GM23338 (cell line): ENCODE measurements at regions not wholly inside any gene's neighbourhood (a gene's known extent, or its start where the extent isn't known, plus 50 kb on each side); places are given as distances from the start of the nearest gene placed in this dataset.

Experiments
- ATAC-seq: fragments of 200-7000 bp; cut with Tn5 transposase; 3 replicates; pipeline ENCODE4 v1.9.1; 2020
- DNase-seq: peaks from one replicate; pipeline ENCODE4 v3.0.0-alpha.2; 2015; ENCODE audit warnings: low spot score
- H2AFZ ChIP-seq: fragments of 200-600 bp; sonication (generic); 2 replicates; pipeline ENCODE4 v1.8.0; 2016; ENCODE audit warnings: antibody characterized with exemption, mild to moderate bottlenecking, moderate library complexity
- H3F3A ChIP-seq: fragments of 200-600 bp; sonication (generic); replicated peaks from 2 replicates; pipeline ENCODE4 v1.8.0; 2017; ENCODE audit warnings: antibody characterized with exemption, mixed run types, low read depth
- H3K27ac ChIP-seq: fragments of 200-600 bp; sonication (generic); 2 replicates; pipeline ENCODE4 v1.6.1; 2016; ENCODE audit warnings: low read depth
- H3K27me3 ChIP-seq: fragments of 200-600 bp; sonication (generic); 2 replicates; pipeline ENCODE4 v1.8.0; 2016; ENCODE audit warnings: mild to moderate bottlenecking, mixed run types, moderate library complexity; ENCODE audit not compliant: insufficient read depth
- H3K36me3 ChIP-seq: fragments of 200-600 bp; sonication (generic); 2 replicates; pipeline ENCODE4 v1.8.0; 2016; ENCODE audit warnings: mild to moderate bottlenecking; ENCODE audit not compliant: insufficient read depth
- H3K4me1 ChIP-seq: fragments of 200-600 bp; sonication (generic); 2 replicates; pipeline ENCODE4 v1.8.0; 2016; ENCODE audit warnings: mild to moderate bottlenecking, moderate library complexity; ENCODE audit not compliant: insufficient read depth
- H3K4me2 ChIP-seq: fragments of 200-600 bp; sonication (generic); 2 replicates; pipeline ENCODE4 v1.7.1; 2017; ENCODE audit warnings: mixed run types
- H3K4me3 ChIP-seq: fragments of 200-600 bp; sonication (generic); 2 replicates; pipeline ENCODE4 v1.6.1; 2016; ENCODE audit warnings: mixed run types
- H3K79me2 ChIP-seq: fragments of 200-600 bp; sonication (generic); replicated peaks from 2 replicates; pipeline ENCODE4 v1.8.0; 2017; ENCODE audit warnings: mild to moderate bottlenecking; ENCODE audit not compliant: insufficient read depth
- H3K9me2 ChIP-seq: fragments of 200-600 bp; sonication (generic); 2 replicates; pipeline ENCODE4 v1.8.0; 2017; ENCODE audit not compliant: insufficient read depth
- H4K20me1 ChIP-seq: fragments of 200-600 bp; sonication (generic); replicated peaks from 2 replicates; pipeline ENCODE4 v1.8.0; 2017; ENCODE audit warnings: mild to moderate bottlenecking; ENCODE audit not compliant: insufficient read depth
- H3K27ac Mint-ChIP-seq: 2 replicates; pipeline ENCODE4 v1.8.0; 2020; ENCODE audit warnings: inconsistent platforms, mild to moderate bottlenecking, moderate library complexity, mixed read lengths
- H3K27me3 Mint-ChIP-seq: 3 replicates; pipeline ENCODE4 v1.8.0; 2022; ENCODE audit warnings: low read depth, mild to moderate bottlenecking, moderate library complexity, mixed read lengths, inconsistent platforms; ENCODE audit not compliant: insufficient read depth, poor library complexity
- H3K36me3 Mint-ChIP-seq: 3 replicates; pipeline ENCODE4 v1.8.0; 2021; ENCODE audit warnings: low read depth, mild to moderate bottlenecking, inconsistent platforms, moderate library complexity, mixed read lengths
- H3K4me1 Mint-ChIP-seq: 3 replicates; pipeline ENCODE4 v1.8.0; 2020; ENCODE audit warnings: mild to moderate bottlenecking, inconsistent platforms, mixed read lengths
- H3K4me3 Mint-ChIP-seq: 3 replicates; pipeline ENCODE4 v1.8.0; 2021; ENCODE audit warnings: moderate library complexity, mild to moderate bottlenecking, inconsistent platforms, mixed read lengths
- H3K9me3 Mint-ChIP-seq: 3 replicates; pipeline ENCODE4 v1.8.0; 2020; ENCODE audit warnings: moderate library complexity, mild to moderate bottlenecking, inconsistent platforms, mixed read lengths
- CREB1 ChIP-seq: fragments of 250-450 bp; sonication (Bioruptor Pico); IDR thresholded peaks from 2 replicates; pipeline ENCODE4 v1.5.0; 2020; ENCODE audit warnings: low read depth, mild to moderate bottlenecking, moderate library complexity
- EZH2 ChIP-seq: fragments of 200-600 bp; sonication (generic); IDR thresholded peaks from one replicate; pipeline ENCODE4 v1.8.0; 2017; ENCODE audit warnings: antibody characterized with exemption, mild to moderate bottlenecking, low read depth; ENCODE audit not compliant: unreplicated experiment
- EZH2phosphoT487 ChIP-seq: fragments of 200-600 bp; sonication (generic); IDR thresholded peaks from one replicate; pipeline ENCODE4 v1.8.1; 2018; ENCODE audit warnings: antibody characterized with exemption; ENCODE audit not compliant: unreplicated experiment
- JUNB ChIP-seq: IDR thresholded peaks from one replicate; pipeline ENCODE4 v1.6.1; 2016; ENCODE audit warnings: antibody characterized with exemption; ENCODE audit not compliant: unreplicated experiment
- NANOG ChIP-seq: IDR thresholded peaks from 2 replicates; pipeline ENCODE4 v1.6.1; 2016; ENCODE audit warnings: antibody characterized with exemption, borderline replicate concordance
- POLR2AphosphoS5 ChIP-seq: IDR thresholded peaks from 2 replicates; pipeline ENCODE4 v1.6.1; 2016; ENCODE audit warnings: antibody characterized with exemption, low read depth
- STAT1 ChIP-seq: IDR thresholded peaks from one replicate; pipeline ENCODE4 v1.6.1; 2016; ENCODE audit warnings: antibody characterized with exemption; ENCODE audit not compliant: unreplicated experiment
- ZNF114 ChIP-seq: fragments of 250-450 bp; sonication (Bioruptor Pico); IDR thresholded peaks from 2 replicates; pipeline ENCODE4 v1.5.0; 2020; ENCODE audit warnings: mild to moderate bottlenecking, moderate library complexity
- ZNF331 ChIP-seq: fragments of 250-450 bp; sonication (Bioruptor Pico); IDR thresholded peaks from 2 replicates; pipeline ENCODE4 v1.5.0; 2020; ENCODE audit warnings: low read depth, mild to moderate bottlenecking, moderate library complexity
- TF ChIP-seq, protein P1 (sequence below), 2 experiments: fragments of 200-600 bp in 1 of 2; sonication (generic) in 1 of 2; conservative IDR thresholded peaks; 2 replicates each; pipeline versions ENCODE4 v1.5.1 to v1.6.1; 2016 to 2017; ENCODE audit warnings: antibody characterized with exemption in 2 of 2, low read depth in 2 of 2, mild to moderate bottlenecking in 2 of 2, moderate library complexity in 1 of 2
- TF ChIP-seq, protein P2 (sequence below): IDR thresholded peaks from 2 replicates; pipeline ENCODE4 v1.6.1; 2016; ENCODE audit warnings: antibody characterized with exemption
- TF ChIP-seq, protein P3 (sequence below): IDR thresholded peaks from one replicate; pipeline ENCODE4 v1.6.1; 2018; ENCODE audit warnings: antibody characterized with exemption; ENCODE audit not compliant: unreplicated experiment
- TF ChIP-seq, protein P4 (sequence below): fragments of 250-450 bp; sonication (Bioruptor Pico); IDR thresholded peaks from 2 replicates; pipeline ENCODE4 v1.5.0; 2020; ENCODE audit warnings: mild to moderate bottlenecking, moderate library complexity

DNA sequence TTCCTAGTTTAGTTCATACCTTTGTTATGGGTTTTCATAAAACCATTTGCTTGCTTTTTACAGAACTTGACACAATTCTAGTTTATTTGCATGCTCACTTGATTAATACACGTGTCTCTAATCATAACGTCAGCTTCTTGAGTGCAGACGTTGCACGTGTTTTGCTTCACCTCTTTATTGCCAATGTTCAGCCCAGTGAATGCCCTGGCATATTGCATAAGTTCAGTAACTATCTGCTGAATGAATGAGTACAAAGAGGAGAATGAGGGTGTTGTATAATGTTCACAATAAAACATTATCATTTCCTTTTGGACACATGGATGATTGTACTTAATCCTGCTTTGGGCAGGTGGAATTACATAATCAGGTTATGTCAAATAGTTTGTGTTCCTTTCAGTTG, 519.8 kb downstream of the HS3ST4 start:
- H3K27me3 ChIP-seq: no peaks in the 10 kb centered on the region
- no peaks in the 10 kb centered on the region for H4K20me1 ChIP-seq
- H3K36me3 ChIP-seq: peaks cover 6% of the 10 kb centered on the region
- no peaks in the 10 kb centered on the region for H3K9me2 ChIP-seq
- ATAC-seq (no peak), DNase-seq (no peak)
- no peaks in the 10 kb centered on the region for H3K79me2 ChIP-seq
- no peaks in the 10 kb centered on the region for H3F3A ChIP-seq
- peaks cover 4% of the 10 kb centered on the region; the same call in 2 of the 3 replicates for H3K36me3 Mint-ChIP-seq
- TF ChIP-seq POLR2AphosphoS5 (no peak), EZH2 (no peak), STAT1 (no peak), ZNF331 (CRISPR knock-in tag) (no peak), JUNB (no peak), EZH2phosphoT487 (no peak), ZNF114 (CRISPR knock-in tag) (no peak), NANOG (no peak), CREB1 (CRISPR knock-in tag) (no peak)
- TF ChIP-seq, protein P1, sequence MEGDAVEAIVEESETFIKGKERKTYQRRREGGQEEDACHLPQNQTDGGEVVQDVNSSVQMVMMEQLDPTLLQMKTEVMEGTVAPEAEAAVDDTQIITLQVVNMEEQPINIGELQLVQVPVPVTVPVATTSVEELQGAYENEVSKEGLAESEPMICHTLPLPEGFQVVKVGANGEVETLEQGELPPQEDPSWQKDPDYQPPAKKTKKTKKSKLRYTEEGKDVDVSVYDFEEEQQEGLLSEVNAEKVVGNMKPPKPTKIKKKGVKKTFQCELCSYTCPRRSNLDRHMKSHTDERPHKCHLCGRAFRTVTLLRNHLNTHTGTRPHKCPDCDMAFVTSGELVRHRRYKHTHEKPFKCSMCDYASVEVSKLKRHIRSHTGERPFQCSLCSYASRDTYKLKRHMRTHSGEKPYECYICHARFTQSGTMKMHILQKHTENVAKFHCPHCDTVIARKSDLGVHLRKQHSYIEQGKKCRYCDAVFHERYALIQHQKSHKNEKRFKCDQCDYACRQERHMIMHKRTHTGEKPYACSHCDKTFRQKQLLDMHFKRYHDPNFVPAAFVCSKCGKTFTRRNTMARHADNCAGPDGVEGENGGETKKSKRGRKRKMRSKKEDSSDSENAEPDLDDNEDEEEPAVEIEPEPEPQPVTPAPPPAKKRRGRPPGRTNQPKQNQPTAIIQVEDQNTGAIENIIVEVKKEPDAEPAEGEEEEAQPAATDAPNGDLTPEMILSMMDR (conservative IDR thresholded peaks at IDR 0.05; ENCODE audit: low read depth in 2 of 2): no peak
- TF ChIP-seq, protein P2, sequence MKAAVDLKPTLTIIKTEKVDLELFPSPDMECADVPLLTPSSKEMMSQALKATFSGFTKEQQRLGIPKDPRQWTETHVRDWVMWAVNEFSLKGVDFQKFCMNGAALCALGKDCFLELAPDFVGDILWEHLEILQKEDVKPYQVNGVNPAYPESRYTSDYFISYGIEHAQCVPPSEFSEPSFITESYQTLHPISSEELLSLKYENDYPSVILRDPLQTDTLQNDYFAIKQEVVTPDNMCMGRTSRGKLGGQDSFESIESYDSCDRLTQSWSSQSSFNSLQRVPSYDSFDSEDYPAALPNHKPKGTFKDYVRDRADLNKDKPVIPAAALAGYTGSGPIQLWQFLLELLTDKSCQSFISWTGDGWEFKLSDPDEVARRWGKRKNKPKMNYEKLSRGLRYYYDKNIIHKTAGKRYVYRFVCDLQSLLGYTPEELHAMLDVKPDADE: no peak
- TF ChIP-seq, protein P3, sequence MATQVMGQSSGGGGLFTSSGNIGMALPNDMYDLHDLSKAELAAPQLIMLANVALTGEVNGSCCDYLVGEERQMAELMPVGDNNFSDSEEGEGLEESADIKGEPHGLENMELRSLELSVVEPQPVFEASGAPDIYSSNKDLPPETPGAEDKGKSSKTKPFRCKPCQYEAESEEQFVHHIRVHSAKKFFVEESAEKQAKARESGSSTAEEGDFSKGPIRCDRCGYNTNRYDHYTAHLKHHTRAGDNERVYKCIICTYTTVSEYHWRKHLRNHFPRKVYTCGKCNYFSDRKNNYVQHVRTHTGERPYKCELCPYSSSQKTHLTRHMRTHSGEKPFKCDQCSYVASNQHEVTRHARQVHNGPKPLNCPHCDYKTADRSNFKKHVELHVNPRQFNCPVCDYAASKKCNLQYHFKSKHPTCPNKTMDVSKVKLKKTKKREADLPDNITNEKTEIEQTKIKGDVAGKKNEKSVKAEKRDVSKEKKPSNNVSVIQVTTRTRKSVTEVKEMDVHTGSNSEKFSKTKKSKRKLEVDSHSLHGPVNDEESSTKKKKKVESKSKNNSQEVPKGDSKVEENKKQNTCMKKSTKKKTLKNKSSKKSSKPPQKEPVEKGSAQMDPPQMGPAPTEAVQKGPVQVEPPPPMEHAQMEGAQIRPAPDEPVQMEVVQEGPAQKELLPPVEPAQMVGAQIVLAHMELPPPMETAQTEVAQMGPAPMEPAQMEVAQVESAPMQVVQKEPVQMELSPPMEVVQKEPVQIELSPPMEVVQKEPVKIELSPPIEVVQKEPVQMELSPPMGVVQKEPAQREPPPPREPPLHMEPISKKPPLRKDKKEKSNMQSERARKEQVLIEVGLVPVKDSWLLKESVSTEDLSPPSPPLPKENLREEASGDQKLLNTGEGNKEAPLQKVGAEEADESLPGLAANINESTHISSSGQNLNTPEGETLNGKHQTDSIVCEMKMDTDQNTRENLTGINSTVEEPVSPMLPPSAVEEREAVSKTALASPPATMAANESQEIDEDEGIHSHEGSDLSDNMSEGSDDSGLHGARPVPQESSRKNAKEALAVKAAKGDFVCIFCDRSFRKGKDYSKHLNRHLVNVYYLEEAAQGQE: no peak
- TF ChIP-seq, protein P4, sequence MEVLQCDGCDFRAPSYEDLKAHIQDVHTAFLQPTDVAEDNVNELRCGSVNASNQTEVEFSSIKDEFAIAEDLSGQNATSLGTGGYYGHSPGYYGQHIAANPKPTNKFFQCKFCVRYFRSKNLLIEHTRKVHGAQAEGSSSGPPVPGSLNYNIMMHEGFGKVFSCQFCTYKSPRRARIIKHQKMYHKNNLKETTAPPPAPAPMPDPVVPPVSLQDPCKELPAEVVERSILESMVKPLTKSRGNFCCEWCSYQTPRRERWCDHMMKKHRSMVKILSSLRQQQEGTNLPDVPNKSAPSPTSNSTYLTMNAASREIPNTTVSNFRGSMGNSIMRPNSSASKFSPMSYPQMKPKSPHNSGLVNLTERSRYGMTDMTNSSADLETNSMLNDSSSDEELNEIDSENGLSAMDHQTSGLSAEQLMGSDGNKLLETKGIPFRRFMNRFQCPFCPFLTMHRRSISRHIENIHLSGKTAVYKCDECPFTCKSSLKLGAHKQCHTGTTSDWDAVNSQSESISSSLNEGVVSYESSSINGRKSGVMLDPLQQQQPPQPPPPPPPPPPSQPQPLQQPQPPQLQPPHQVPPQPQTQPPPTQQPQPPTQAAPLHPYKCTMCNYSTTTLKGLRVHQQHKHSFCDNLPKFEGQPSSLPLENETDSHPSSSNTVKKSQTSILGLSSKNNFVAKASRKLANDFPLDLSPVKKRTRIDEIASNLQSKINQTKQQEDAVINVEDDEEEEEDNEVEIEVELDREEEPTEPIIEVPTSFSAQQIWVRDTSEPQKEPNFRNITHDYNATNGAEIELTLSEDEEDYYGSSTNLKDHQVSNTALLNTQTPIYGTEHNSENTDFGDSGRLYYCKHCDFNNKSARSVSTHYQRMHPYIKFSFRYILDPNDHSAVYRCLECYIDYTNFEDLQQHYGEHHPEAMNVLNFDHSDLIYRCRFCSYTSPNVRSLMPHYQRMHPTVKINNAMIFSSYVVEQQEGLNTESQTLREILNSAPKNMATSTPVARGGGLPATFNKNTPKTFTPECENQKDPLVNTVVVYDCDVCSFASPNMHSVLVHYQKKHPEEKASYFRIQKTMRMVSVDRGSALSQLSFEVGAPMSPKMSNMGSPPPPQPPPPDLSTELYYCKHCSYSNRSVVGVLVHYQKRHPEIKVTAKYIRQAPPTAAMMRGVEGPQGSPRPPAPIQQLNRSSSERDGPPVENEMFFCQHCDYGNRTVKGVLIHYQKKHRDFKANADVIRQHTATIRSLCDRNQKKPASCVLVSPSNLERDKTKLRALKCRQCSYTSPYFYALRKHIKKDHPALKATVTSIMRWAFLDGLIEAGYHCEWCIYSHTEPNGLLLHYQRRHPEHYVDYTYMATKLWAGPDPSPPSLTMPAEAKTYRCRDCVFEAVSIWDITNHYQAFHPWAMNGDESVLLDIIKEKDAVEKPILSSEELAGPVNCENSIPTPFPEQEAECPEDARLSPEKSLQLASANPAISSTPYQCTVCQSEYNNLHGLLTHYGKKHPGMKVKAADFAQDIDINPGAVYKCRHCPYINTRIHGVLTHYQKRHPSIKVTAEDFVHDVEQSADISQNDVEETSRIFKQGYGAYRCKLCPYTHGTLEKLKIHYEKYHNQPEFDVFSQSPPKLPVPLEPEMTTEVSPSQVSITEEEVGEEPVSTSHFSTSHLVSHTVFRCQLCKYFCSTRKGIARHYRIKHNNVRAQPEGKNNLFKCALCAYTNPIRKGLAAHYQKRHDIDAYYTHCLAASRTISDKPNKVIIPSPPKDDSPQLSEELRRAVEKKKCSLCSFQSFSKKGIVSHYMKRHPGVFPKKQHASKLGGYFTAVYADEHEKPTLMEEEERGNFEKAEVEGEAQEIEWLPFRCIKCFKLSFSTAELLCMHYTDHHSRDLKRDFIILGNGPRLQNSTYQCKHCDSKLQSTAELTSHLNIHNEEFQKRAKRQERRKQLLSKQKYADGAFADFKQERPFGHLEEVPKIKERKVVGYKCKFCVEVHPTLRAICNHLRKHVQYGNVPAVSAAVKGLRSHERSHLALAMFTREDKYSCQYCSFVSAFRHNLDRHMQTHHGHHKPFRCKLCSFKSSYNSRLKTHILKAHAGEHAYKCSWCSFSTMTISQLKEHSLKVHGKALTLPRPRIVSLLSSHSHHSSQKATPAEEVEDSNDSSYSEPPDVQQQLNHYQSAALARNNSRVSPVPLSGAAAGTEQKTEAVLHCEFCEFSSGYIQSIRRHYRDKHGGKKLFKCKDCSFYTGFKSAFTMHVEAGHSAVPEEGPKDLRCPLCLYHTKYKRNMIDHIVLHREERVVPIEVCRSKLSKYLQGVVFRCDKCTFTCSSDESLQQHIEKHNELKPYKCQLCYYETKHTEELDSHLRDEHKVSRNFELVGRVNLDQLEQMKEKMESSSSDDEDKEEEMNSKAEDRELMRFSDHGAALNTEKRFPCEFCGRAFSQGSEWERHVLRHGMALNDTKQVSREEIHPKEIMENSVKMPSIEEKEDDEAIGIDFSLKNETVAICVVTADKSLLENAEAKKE (CRISPR knock-in tag): no peak
- peaks cover 4% of the 10 kb centered on the region for H3K27me3 Mint-ChIP-seq
- H3K27ac ChIP-seq: no peak overlapping the region
- peaks cover 17% of the 10 kb centered on the region; the same call in 2 of the 3 replicates for H3K4me1 Mint-ChIP-seq
- no peak overlapping the region for H3K27ac Mint-ChIP-seq
- no peak overlapping the region for H3K4me3 Mint-ChIP-seq
- peaks cover 13% of the 10 kb centered on the region for H3K4me1 ChIP-seq
- peaks cover 93% of the 10 kb centered on the region for H3K9me3 Mint-ChIP-seq
- H3K4me2 ChIP-seq: no peak overlapping the region
- no peak overlapping the region for H2AFZ ChIP-seq
- no peak overlapping the region for H3K4me3 ChIP-seq
